GM03348 (cell line): ENCODE measurements at regions not wholly inside any gene's neighbourhood (a gene's known extent, or its start where the extent isn't known, plus 50 kb on each side); places are given as distances from the start of the nearest gene placed in this dataset.

Source experiments
- DNase-seq: peaks from one replicate; pipeline ENCODE4 v3.0.0; 2012; ENCODE audit warnings: low spot score

GRCh38 chr2:58908501-58909154 is 667.5 kb upstream of the FANCL start:
- no peak for DNase-seq

- no peak for DNase-seq
Measured at GRCh38 chr2:58907644-58908043, 666.5 kb upstream of the FANCL start.

GRCh38 chr2:58906081-58906645 is 665.0 kb upstream of the FANCL start:
- DNase-seq: no peak

- DNase-seq: no peak
Measured at GRCh38 chr2:58904095-58904494, 663.0 kb upstream of the FANCL start.

- no peak for DNase-seq
Measured at GRCh38 chr2:58903427-58903826, 662.3 kb upstream of the FANCL start.

GRCh38 chr2:58900246-58901027 is 659.3 kb upstream of the FANCL start:
- no peak for DNase-seq

GRCh38 chr2:58899692-58900091 is 658.6 kb upstream of the FANCL start:
- peak; percentile 33 for DNase-seq

GRCh38 chr2:58896638-58897037 is 655.5 kb upstream of the FANCL start:
- DNase-seq: peak; percentile 11

- peak; percentile 35 for DNase-seq
Measured at GRCh38 chr2:58895857-58896256, 654.7 kb upstream of the FANCL start.

GRCh38 chr2:58893656-58894351 is 652.7 kb upstream of the FANCL start:
- DNase-seq: no peak

- DNase-seq: no peak
Measured at GRCh38 chr2:58891828-58892377, 650.8 kb upstream of the FANCL start.

- no peak for DNase-seq
Measured at GRCh38 chr2:58890865-58891525, 649.9 kb upstream of the FANCL start.

- no peak for DNase-seq
Measured at GRCh38 chr2:58886009-58886408, 644.9 kb upstream of the FANCL start.

- no peak for DNase-seq
Measured at GRCh38 chr2:58879834-58880233, 638.7 kb upstream of the FANCL start.

- no peak for DNase-seq
Measured at GRCh38 chr2:58878778-58879177, 637.7 kb upstream of the FANCL start.

GRCh38 chr2:58876126-58876525 is 635.0 kb upstream of the FANCL start:
- DNase-seq: no peak

- DNase-seq: no peak
Measured at GRCh38 chr2:58875436-58875835, 634.3 kb upstream of the FANCL start.

- DNase-seq: no peak
Measured at GRCh38 chr2:58871469-58872142, 630.5 kb upstream of the FANCL start.

GRCh38 chr2:58870704-58871103 is 629.6 kb upstream of the FANCL start:
- no peak for DNase-seq

GRCh38 chr2:58866946-58867345 is 625.8 kb upstream of the FANCL start:
- no peak for DNase-seq

- no peak for DNase-seq
Measured at GRCh38 chr2:58866527-58866926, 625.4 kb upstream of the FANCL start.
